ENCODE measurements at regions not wholly inside any gene's neighbourhood (a gene's known extent, or its start where the extent isn't known, plus 50 kb on each side); places are given as distances from the start of the nearest gene placed in this dataset.

- Mint-ChIP-seq H3K4me1 (ENCODE audit: low read depth, unreplicated experiment) (peaks cover 60% of the 10 kb centered on the region), H3K27ac (ENCODE audit: unreplicated experiment) (peak overlapping the region; percentile 75), H3K27me3 (ENCODE audit: unreplicated experiment) (no peaks in the 10 kb centered on the region), H3K36me3 (ENCODE audit: insufficient read depth, unreplicated experiment) (no peaks in the 10 kb centered on the region), H3K9me3 (ENCODE audit: low read depth, unreplicated experiment) (peaks cover 3% of the 10 kb centered on the region), H3K4me3 (ENCODE audit: low read depth, unreplicated experiment) (no peak overlapping the region)
- no TSS peak for BruUV-seq (replicated peaks)
- TF ChIP-seq CTCF (IDR thresholded peaks at IDR 0.05; ENCODE audit: unreplicated experiment) = no peak
- no peak for DNase-seq
- CTCF ChIA-PET = interaction anchor here (0.9 to 1.2 kb wide), 2 partner anchors 8 to 94 kb away, joined by 3 to 4 read pairs; no protein-coding TSS in a partner anchor
- intact Hi-C loops (cut with micrococcal nuclease; ENCODE audit: unreplicated experiment) = no loop called here
Measured at GRCh38 chr2:39487398-39488250, 50.5 kb upstream of the MAP4K3 start.

- BruUV-seq (replicated peaks) = no TSS peak
- peaks cover 3% of the 10 kb centered on the region for H3K9me3 Mint-ChIP-seq (ENCODE audit: low read depth, unreplicated experiment)
- H3K4me3 Mint-ChIP-seq (ENCODE audit: low read depth, unreplicated experiment) = peak overlapping the region; percentile 26
- intact Hi-C loops (cut with micrococcal nuclease; ENCODE audit: unreplicated experiment) = no loop called here
- DNase-seq = peak; percentile 63
- no peaks in the 10 kb centered on the region for H3K27me3 Mint-ChIP-seq (ENCODE audit: unreplicated experiment)
- no peak for TF ChIP-seq CTCF (IDR thresholded peaks at IDR 0.05; ENCODE audit: unreplicated experiment)
- peaks cover 60% of the 10 kb centered on the region for H3K4me1 Mint-ChIP-seq (ENCODE audit: low read depth, unreplicated experiment)
- CTCF ChIA-PET = interaction anchor here (0.7 to 1.2 kb wide), 5 partner anchors 9 to 116 kb away, joined by 3 to 6 read pairs (median 4); no protein-coding TSS in a partner anchor
- H3K27ac Mint-ChIP-seq (ENCODE audit: unreplicated experiment) = peak overlapping the region; percentile 75
- H3K36me3 Mint-ChIP-seq (ENCODE audit: insufficient read depth, unreplicated experiment) = no peaks in the 10 kb centered on the region
Measured at GRCh38 chr2:39488450-39488849, 51.4 kb upstream of the MAP4K3 start.

GRCh38 chr2:39490586-39490985 lies 53.5 kb upstream of the MAP4K3 start:
- Mint-ChIP-seq H3K9me3 (ENCODE audit: low read depth, unreplicated experiment) (peaks cover 3% of the 10 kb centered on the region), H3K27me3 (ENCODE audit: unreplicated experiment) (no peaks in the 10 kb centered on the region), H3K36me3 (ENCODE audit: insufficient read depth, unreplicated experiment) (peaks cover 6% of the 10 kb centered on the region), H3K4me1 (ENCODE audit: low read depth, unreplicated experiment) (peaks cover 63% of the 10 kb centered on the region), H3K27ac (ENCODE audit: unreplicated experiment) (no peak overlapping the region), H3K4me3 (ENCODE audit: low read depth, unreplicated experiment) (no peak overlapping the region)
- CTCF ChIA-PET = interaction anchor here (0.8 kb wide), 1 partner anchor 280 kb away, joined by 3 read pairs; no protein-coding TSS in a partner anchor
- BruUV-seq (replicated peaks) = no TSS peak
- no peak for TF ChIP-seq CTCF (IDR thresholded peaks at IDR 0.05; ENCODE audit: unreplicated experiment)
- intact Hi-C loops (cut with micrococcal nuclease; ENCODE audit: unreplicated experiment) = no loop called here
- DNase-seq = no peak

DNA sequence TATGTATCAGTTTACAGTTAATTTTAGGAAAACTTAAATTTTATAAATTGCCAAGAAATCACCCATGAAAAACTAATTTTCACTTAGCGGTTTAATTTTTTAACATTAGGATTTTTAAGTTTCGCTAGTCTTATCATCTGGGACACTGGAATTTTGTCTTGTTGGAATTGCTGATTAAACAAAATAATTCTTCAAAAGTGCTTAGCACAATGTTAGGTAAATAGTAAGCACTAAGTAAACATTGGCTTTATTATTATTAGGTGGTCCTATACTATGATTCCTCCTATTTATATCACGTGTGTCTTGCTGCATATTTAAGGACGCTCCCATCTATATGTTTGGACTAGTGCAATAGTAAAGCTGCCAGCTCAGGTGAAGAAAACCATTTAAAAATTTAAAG lies 54.6 kb upstream of the MAP4K3 start:
- H3K4me3 Mint-ChIP-seq (ENCODE audit: low read depth, unreplicated experiment) = no peak overlapping the region
- intact Hi-C loops (cut with micrococcal nuclease; ENCODE audit: unreplicated experiment) = no loop called here
- peaks cover 6% of the 10 kb centered on the region for H3K36me3 Mint-ChIP-seq (ENCODE audit: insufficient read depth, unreplicated experiment)
- H3K4me1 Mint-ChIP-seq (ENCODE audit: low read depth, unreplicated experiment) = peaks cover 60% of the 10 kb centered on the region
- H3K27me3 Mint-ChIP-seq (ENCODE audit: unreplicated experiment) = no peaks in the 10 kb centered on the region
- BruUV-seq (replicated peaks) = no TSS peak
- H3K9me3 Mint-ChIP-seq (ENCODE audit: low read depth, unreplicated experiment) = no peaks in the 10 kb centered on the region
- no peak for TF ChIP-seq CTCF (IDR thresholded peaks at IDR 0.05; ENCODE audit: unreplicated experiment)
- CTCF ChIA-PET = interaction anchor here (0.7 to 1.7 kb wide), 2 partner anchors 9 to 18 kb away, joined by 3 to 6 read pairs; no protein-coding TSS in a partner anchor
- DNase-seq = no peak
- H3K27ac Mint-ChIP-seq (ENCODE audit: unreplicated experiment) = peak overlapping the region; percentile 82
